Adipocyte (in vitro differentiated cells): ENCODE measurements at regions not wholly inside any gene's neighbourhood (a gene's known extent, or its start where the extent isn't known, plus 50 kb on each side); places are given as distances from the start of the nearest gene placed in this dataset.

ENCODE experiments used
- DNase-seq: peaks from one replicate; pipeline ENCODE4 v3.0.0-alpha.2; 2015; ENCODE audit warnings: low read depth
- H3K27me3 ChIP-seq: replicated peaks from 2 replicates; pipeline ENCODE4 v1.7.0; 2013; ENCODE audit warnings: mild to moderate bottlenecking, low read length, moderate library complexity; ENCODE audit not compliant: control insufficient read depth, insufficient read depth
- H3K36me3 ChIP-seq: 2 replicates; pipeline ENCODE4 v1.7.0; 2013; ENCODE audit warnings: low read length, mild to moderate bottlenecking, moderate library complexity; ENCODE audit not compliant: control insufficient read depth, insufficient read depth, severe bottlenecking
- H3K4me1 ChIP-seq: 2 replicates; pipeline ENCODE4 v1.7.0; 2013; ENCODE audit warnings: mild to moderate bottlenecking, low read length, moderate library complexity; ENCODE audit not compliant: control insufficient read depth, insufficient read depth
- H3K4me3 ChIP-seq: 2 replicates; pipeline ENCODE4 v1.7.0; 2013; ENCODE audit warnings: mild to moderate bottlenecking, low read length, moderate library complexity
- H3K9ac ChIP-seq: 2 replicates; pipeline ENCODE4 v1.7.0; 2013; ENCODE audit warnings: mild to moderate bottlenecking, low read length, moderate library complexity
- H3K9me3 ChIP-seq: 2 replicates; pipeline ENCODE4 v1.7.0; 2013; ENCODE audit warnings: mild to moderate bottlenecking, low read length, moderate library complexity; ENCODE audit not compliant: control insufficient read depth

DNA sequence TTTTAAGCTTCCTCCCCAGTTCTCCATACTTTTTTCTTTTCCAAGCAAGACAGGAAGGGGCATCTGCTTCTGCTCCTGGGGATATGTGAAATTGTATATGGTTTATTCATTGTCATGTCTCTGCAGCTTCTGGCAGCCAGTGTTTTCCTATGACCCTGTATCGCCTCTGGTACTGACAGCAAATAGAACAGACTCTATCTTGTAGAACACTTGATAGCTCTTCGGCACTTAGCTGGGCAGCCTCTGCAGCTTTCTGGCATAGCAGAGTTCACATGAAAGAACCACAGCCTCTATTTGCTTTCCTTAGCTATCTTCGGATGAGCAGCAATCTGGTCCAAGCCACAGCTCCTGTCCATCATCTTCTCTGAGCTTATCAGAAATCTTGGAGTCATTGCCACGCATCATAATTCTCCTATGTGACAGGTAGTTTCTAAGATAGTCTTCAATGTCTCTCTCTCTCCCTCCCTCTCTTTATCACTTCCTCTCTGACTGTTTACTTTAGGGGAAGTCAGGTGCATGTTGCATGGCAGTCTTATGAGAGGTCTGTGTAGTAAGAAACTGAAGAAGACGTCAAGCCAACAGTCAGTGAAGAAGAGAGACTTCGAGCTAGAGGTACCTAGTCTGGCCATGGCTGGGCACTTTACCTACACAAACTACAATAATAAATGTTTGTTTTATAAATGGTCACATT, 627.7 kb upstream of the CDH2 start:
- no peak for DNase-seq
- Histone ChIP-seq H3K9ac (no peak overlapping the region), H3K9me3 (peaks cover 6% of the 10 kb centered on the region), H3K4me1 (no peaks in the 10 kb centered on the region), H3K27me3 (no peaks in the 10 kb centered on the region), H3K4me3 (no peak overlapping the region), H3K36me3 (no peaks in the 10 kb centered on the region)

DNA sequence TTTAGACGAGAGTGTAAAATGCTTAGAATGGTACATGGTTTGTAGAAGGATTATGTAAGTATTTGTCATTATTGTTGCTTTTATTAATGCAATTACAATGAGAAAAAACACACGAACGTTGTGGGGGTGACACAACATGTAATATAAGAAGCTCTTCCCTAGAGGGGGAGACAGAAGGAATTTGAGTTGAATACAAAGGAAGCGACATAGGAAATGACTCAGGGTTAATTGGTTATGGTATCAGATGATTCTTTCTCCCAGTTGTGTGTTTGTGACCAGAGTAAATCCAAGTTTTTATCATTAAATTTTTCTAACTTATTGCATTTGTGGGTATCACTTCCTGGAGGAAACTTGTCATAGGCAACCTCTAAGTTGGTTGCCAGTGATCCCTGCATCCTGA, 625.6 kb upstream of the CDH2 start:
- DNase-seq, result no peak
- Histone ChIP-seq H3K36me3 (no peaks in the 10 kb centered on the region), H3K9ac (no peak overlapping the region), H3K9me3 (no peaks in the 10 kb centered on the region), H3K4me3 (no peak overlapping the region), H3K27me3 (no peaks in the 10 kb centered on the region), H3K4me1 (no peaks in the 10 kb centered on the region)

DNA sequence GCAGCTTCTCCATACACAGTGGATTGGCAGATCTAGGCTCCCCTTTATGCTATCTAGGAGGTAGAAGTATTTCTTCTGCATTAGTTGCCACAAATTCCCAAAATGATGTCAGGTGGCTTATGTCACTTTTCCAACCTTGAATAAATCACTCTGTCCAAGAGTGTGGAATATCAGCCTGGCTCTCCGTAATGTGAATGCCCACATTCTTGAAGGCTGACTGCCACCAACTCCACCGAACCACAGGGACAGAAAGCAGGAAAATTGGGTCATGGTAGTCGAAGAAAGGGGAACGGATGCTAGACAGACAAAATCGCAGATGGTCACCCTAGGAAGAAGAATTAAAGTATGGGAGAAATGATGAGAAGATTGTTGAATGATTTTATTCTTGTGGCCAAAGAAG, 624.9 kb upstream of the CDH2 start:
- Histone ChIP-seq H3K36me3 (no peaks in the 10 kb centered on the region), H3K9ac (no peak overlapping the region), H3K4me3 (no peak overlapping the region), H3K4me1 (no peaks in the 10 kb centered on the region), H3K9me3 (no peaks in the 10 kb centered on the region), H3K27me3 (no peaks in the 10 kb centered on the region)
- DNase-seq, result no peak

DNA sequence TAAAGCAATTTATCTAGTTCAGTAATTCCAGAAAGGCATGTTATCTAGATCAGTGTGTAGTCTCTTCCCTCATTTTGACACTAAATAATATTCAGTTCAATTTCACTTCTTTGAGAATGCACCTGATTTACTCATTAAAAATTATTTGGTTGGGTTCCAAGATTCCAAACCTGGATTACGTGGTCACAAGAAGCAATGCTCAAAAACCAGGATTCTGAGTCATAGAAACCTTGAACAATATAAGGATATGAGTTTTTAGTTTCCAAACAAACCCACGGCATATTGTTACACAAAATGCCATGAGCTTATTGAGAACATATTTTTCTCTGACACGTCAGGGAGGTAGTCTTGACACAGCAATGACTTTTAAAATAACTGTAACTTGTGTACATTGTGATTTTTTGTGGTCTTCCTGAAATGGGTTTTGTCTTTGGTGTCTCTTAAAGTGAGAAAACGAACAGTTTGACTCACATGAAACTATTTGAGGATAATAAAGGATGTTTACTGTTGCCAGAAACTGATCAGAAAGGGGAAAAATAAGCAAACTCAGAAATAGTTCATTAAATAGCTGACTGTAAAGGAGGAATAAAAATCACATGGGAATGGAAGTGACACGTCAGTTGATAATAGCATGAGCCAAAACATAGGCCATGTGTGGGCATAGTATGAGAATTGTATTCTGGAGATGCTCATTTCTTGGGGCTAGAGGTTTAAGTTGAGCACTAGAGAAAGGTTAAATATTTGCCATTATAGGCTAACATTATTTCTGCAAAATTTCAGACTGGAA, 617.7 kb upstream of the CDH2 start:
- no peaks in the 10 kb centered on the region for H3K9me3 ChIP-seq
- H3K9ac ChIP-seq, result no peak overlapping the region
- H3K36me3 ChIP-seq, result no peaks in the 10 kb centered on the region
- no peak overlapping the region for H3K4me3 ChIP-seq
- peaks cover 25% of the 10 kb centered on the region for H3K4me1 ChIP-seq
- no peaks in the 10 kb centered on the region for H3K27me3 ChIP-seq
- peak; percentile 80 for DNase-seq

DNA sequence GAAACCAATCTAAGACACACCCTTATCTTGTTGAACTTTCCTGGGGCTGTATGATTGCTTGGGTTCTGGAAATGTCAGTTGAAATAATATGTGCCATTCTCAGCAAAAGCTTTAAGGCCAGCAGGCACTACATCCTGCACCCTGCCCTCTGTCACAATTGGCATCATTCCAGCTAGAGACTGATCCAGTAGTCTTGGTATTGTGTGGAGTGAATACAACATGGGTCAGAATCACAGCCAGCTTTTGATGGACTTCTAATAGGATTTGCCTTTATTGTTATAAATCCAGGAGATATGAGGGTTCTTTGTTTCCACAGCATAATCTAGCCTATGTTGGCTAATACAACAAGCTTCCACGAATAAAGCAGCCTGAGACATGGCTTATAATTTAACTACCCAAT, 617.0 kb upstream of the CDH2 start:
- Histone ChIP-seq H3K9me3 (no peaks in the 10 kb centered on the region), H3K4me1 (peaks cover 30% of the 10 kb centered on the region), H3K36me3 (no peaks in the 10 kb centered on the region), H3K9ac (no peak overlapping the region), H3K4me3 (no peak overlapping the region), H3K27me3 (no peaks in the 10 kb centered on the region)
- peak; percentile 21 for DNase-seq

DNA sequence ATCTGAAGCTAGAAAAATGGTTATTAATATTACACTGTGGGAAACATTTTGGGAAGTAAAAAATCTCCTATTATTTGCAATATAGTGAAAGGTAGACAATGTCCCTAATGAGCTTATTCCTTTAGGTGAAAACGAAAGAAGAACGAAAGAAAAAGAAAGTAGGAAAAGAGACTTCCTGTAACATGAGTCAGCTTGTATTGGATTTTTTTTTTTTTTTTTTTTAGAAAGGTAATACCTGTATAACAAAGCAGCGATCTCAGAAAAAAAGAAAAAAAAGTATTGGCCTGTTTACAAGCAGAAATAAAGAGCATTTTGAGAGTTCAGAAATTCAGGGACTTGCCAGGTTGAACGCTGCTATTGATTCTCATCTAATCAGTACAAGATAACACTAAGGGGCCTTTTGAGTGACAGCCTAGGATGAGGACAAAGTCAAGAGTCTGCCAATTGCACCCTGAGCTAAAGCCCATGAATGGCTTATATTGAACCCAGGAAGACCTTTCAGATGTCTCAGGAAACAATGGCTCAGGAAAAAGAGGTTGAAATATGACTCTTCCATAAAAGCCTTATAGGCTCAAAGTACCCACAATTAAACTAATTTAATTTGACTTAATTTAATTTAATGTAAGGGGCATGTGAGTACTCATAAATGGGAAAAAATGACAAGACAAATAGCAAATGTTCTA, 615.6 kb upstream of the CDH2 start:
- Histone ChIP-seq H3K4me1 (peaks cover 30% of the 10 kb centered on the region), H3K36me3 (no peaks in the 10 kb centered on the region), H3K4me3 (no peak overlapping the region), H3K9ac (no peak overlapping the region), H3K27me3 (no peaks in the 10 kb centered on the region), H3K9me3 (no peaks in the 10 kb centered on the region)
- DNase-seq, result no peak

DNA sequence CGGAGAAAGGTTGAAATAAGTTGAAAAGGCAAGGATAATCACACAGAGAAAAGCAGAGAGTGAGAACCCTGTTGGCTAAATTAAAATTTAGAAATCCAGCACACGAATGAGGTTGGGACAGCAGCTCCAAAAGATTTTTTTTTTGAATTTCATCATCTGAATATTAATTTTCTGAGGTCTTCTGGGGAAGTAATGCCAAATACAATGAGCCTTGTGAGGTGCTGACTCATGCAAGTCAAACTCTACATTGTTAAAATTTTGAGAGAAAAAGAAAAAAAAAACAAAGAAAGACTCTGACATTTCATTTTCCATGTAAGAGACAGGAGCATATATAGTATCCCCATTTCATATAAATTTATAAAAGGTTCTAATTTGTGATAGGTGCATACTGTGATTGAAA, 614.2 kb upstream of the CDH2 start:
- no peaks in the 10 kb centered on the region for H3K27me3 ChIP-seq
- peak; percentile 39 for DNase-seq
- peaks cover 30% of the 10 kb centered on the region for H3K4me1 ChIP-seq
- H3K36me3 ChIP-seq, result no peaks in the 10 kb centered on the region
- H3K9ac ChIP-seq, result no peak overlapping the region
- no peaks in the 10 kb centered on the region for H3K9me3 ChIP-seq
- H3K4me3 ChIP-seq, result no peak overlapping the region

DNA sequence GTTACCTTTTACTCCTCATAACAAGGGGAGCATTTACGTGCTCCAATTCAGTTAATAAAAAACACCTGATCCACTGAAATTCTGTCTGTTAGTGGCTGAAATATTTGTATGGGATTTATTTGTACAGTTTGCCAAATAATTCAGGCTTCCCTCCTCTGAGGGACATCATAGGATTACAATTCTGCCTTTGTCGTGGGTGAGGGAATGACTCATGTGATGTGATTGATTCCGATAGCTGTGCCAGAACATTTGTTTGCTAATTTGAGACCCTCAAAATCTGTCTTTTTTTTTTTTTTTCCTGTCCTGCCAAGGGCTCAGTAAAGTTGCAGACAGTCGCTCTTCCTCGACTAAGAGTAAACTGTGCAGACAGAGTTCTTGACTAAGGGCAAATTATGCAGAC, 612.6 kb upstream of the CDH2 start:
- no peak overlapping the region for H3K9ac ChIP-seq

DNA sequence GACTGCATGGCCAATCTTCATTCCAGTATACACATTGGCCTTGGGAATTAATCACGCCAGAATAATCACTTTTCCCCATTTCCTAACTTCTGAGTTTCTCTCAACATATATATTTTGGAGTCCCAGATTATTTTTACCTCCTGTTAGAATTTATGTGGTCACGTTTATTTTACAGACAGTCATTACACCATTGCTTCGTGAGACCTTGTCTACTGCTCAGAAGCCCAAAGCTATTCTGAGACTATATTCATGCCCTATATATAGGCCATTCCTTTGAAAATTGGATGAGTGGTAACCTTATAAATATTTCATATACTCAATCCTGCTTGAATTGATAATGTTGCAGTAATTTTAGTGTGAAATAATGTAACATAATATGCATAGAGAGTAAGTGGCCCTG, 610.0 kb upstream of the CDH2 start:
- Histone ChIP-seq H3K36me3 (no peaks in the 10 kb centered on the region), H3K4me1 (peaks cover 24% of the 10 kb centered on the region), H3K27me3 (no peaks in the 10 kb centered on the region), H3K9me3 (no peaks in the 10 kb centered on the region), H3K9ac (no peak overlapping the region), H3K4me3 (no peak overlapping the region)
- no peak for DNase-seq

More for the DNA sequence above, 612.6 kb upstream of the CDH2 start:
- no peak overlapping the region for H3K4me3 ChIP-seq
- H3K36me3 ChIP-seq, result no peaks in the 10 kb centered on the region
- H3K4me1 ChIP-seq, result peaks cover 30% of the 10 kb centered on the region
- DNase-seq, result no peak
- H3K27me3 ChIP-seq, result no peaks in the 10 kb centered on the region
- no peaks in the 10 kb centered on the region for H3K9me3 ChIP-seq

DNA sequence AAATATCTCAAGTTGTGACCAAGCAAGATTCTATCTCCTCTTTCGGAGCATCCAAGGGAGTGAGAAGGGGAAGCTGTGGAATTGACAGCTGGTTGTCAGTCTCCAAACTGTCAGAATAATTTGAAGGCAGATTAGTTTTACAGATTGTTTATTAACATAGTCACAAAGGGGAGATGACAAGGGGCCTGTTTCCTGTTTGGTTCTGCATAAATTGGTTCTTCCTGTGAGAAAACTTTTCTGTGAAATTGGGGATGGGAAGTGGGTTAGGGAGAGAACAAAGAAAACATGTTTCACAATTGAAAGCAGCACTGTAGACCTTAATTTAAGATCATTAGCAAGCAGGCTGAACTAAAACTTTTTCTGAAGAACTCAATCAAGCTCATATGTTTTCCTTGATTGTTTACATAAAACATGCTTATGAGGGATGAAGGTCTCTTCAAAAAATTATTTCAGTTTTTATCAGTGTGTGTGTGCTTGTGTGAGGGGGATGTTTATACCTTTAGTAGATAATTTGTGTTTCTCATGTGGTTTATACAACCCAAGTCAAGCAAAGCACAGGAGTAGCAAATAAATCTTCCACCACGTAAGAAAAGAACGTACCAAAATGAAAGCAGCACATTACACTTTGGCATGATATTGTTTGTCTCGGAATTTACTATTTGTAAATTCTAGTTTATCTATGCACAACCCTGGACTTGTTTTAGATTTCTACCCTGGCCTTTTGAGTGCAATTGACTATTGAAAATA, 604.9 kb upstream of the CDH2 start:
- Histone ChIP-seq H3K27me3 (no peaks in the 10 kb centered on the region), H3K9ac (no peak overlapping the region), H3K4me3 (no peak overlapping the region), H3K4me1 (no peaks in the 10 kb centered on the region), H3K9me3 (no peaks in the 10 kb centered on the region), H3K36me3 (no peaks in the 10 kb centered on the region)
- DNase-seq, result no peak

DNA sequence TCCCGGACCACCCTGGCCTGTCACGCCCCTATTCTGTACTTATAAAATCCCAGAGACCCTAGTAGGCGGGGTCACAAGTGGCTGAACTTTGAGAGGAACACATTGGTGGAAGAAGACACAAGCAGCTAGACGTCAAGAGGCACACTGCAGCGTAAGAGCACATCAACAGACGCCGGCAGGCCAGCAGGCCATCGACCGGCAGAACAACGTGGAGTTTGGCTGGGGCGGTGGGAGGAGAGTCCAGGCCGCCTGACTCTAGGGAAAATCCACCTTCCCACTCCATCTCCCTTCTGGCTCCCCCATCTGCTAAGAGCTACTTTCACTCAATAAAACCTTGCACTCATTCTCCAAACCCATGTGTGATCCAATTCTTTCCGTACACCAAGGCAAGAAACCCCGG, 601.8 kb upstream of the CDH2 start:
- no peak overlapping the region for H3K4me3 ChIP-seq
- no peak for DNase-seq
- H3K36me3 ChIP-seq, result no peaks in the 10 kb centered on the region
- no peaks in the 10 kb centered on the region for H3K4me1 ChIP-seq
- H3K9ac ChIP-seq, result no peak overlapping the region
- H3K27me3 ChIP-seq, result no peaks in the 10 kb centered on the region
- H3K9me3 ChIP-seq, result no peaks in the 10 kb centered on the region
